Prostate gland (tissue), 2 donors: ENCODE measurements at regions not wholly inside any gene's neighbourhood (a gene's known extent, or its start where the extent isn't known, plus 50 kb on each side); places are given as distances from the start of the nearest gene placed in this dataset.

Experiments
- DNase-seq: peaks from one replicate; pipeline ENCODE4 v3.0.0-alpha.2; 2019; ENCODE audit warnings: low spot score
- H3K27ac ChIP-seq, 2 donors: fragments of 200-600 bp; sonication (generic); 2 replicates each; pipeline ENCODE4 v1.5.1; 2017 to 2019
- H3K27me3 ChIP-seq: fragments of 200-600 bp; sonication (generic); replicated peaks from 2 replicates; pipeline ENCODE4 v1.5.1; 2019; ENCODE audit not compliant: insufficient read depth
- H3K36me3 ChIP-seq, 2 donors: fragments of 200-600 bp; sonication (generic); 1 replicate in 1 of 2; 2 replicates in 1 of 2; pipeline versions ENCODE4 v1.5.1 to v1.8.1; 2017 to 2019
- H3K4me1 ChIP-seq: fragments of 200-600 bp; sonication (generic); replicated peaks from 2 replicates; pipeline ENCODE4 v1.5.1; 2019
- H3K4me3 ChIP-seq, 2 donors: fragments of 200-600 bp; sonication (generic); 2 replicates each; pipeline ENCODE4 v1.5.1; 2017 to 2019
- H3K9me3 ChIP-seq: fragments of 200-600 bp; sonication (generic); 2 replicates; pipeline ENCODE4 v1.5.1; 2017
- CTCF ChIP-seq, 4 experiments: fragments of 200-600 bp in 2 of 4; fragments of 450-650 bp in 2 of 4; sonication (generic) in 2 of 4; IDR thresholded peaks; 1 replicate in 3 of 4; 2 replicates in 1 of 4; pipeline ENCODE4 v1.5.1; 2016 to 2019; ENCODE audit warnings: antibody characterized with exemption in 4 of 4, mild to moderate bottlenecking in 2 of 4, moderate library complexity in 2 of 4
- POLR2A ChIP-seq: fragments of 450-650 bp; IDR thresholded peaks from one replicate; pipeline ENCODE4 v1.6.1; 2016; ENCODE audit warnings: antibody characterized with exemption, mild to moderate bottlenecking
- POLR2AphosphoS5 ChIP-seq: sonication (generic); formaldehyde crosslinking; IDR thresholded peaks from one replicate; pipeline ENCODE4 v1.6.1; 2017; ENCODE audit warnings: antibody characterized with exemption
- WGBS: methylation state at CpG from one replicate; pipeline ENCODE4 v1.1.5; 2018; 5-methylcytosine and 5-hydroxymethylcytosine counted together
- intact Hi-C: fragments of 100-400 bp; cut with DNase I; formaldehyde crosslinking; loops from one replicate; pipeline ENCODE4 v1.14.2; 2022

- Histone ChIP-seq H3K27ac (no peak overlapping the region), H3K4me3 (no peak overlapping the region), H3K9me3 (no peaks in the 10 kb centered on the region), H3K4me1 (no peaks in the 10 kb centered on the region), H3K36me3 (no peaks in the 10 kb centered on the region), H3K27me3 (no peaks in the 10 kb centered on the region)
- DNase-seq = no peak
- WGBS = 67% methylated on average over 12 of the region's 12 CpGs
- intact Hi-C loops = no loop called here
- TF ChIP-seq POLR2A (no peak), POLR2AphosphoS5 (no peak), CTCF (IDR thresholded peaks at IDR 0.05) (no peak)
Observed at GRCh38 chr2:19120941-19121750, 237.3 kb downstream of the OSR1 start.

- Histone ChIP-seq H3K4me3 (no peak overlapping the region), H3K36me3 (no peaks in the 10 kb centered on the region), H3K27me3 (no peaks in the 10 kb centered on the region), H3K9me3 (no peaks in the 10 kb centered on the region), H3K27ac (no peak overlapping the region), H3K4me1 (no peaks in the 10 kb centered on the region)
- TF ChIP-seq CTCF (IDR thresholded peaks at IDR 0.05) (no peak), POLR2AphosphoS5 (no peak), POLR2A (no peak)
- DNase-seq = no peak
- WGBS = 90% methylated on average over 5 of the region's 5 CpGs
- intact Hi-C loops = no loop called here
Observed at GRCh38 chr2:19120181-19120580, 238.2 kb downstream of the OSR1 start.

DNA sequence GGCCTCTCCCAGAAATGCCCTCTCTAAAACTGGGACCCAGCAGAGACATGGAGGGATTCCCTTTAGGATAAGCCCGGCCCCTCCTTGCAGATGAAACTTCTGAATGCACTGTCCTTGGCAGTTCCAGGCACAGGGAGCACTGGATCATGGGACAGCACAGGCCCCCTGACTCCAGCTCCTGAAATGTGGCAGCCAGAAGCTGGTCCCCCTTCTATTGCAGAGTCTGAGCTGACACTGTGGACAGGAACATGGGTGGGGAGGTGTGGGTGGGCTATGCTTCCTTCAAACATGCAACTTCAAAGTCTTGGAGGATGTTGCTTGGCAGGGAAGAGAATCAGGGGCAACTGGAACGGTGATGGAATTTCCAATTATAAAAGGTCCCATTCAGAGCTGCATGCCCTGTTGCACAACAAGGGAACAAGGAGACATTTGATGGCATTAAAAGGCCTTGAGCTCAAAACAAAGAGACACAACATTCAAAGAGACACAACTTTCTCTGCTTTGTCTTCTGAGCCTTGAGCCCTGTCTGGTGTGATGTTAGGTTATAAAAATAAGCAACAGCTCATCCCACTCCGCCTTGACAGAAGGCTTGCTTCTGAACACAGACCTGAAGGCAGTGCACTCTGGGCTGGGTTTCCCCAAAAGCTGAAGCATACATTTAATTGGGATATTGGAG, 239.0 kb downstream of the OSR1 start:
- DNase-seq = no peak
- intact Hi-C loops = no loop called here
- TF ChIP-seq POLR2A (no peak), CTCF (IDR thresholded peaks at IDR 0.05) (no peak), POLR2AphosphoS5 (no peak)
- H3K4me1 ChIP-seq = no peaks in the 10 kb centered on the region
- 83% methylated on average over 3 of the region's 3 CpGs for WGBS
- no peaks in the 10 kb centered on the region for H3K36me3 ChIP-seq
- no peak overlapping the region for H3K27ac ChIP-seq
- no peaks in the 10 kb centered on the region for H3K9me3 ChIP-seq
- no peak overlapping the region for H3K4me3 ChIP-seq
- H3K27me3 ChIP-seq = no peaks in the 10 kb centered on the region

DNA sequence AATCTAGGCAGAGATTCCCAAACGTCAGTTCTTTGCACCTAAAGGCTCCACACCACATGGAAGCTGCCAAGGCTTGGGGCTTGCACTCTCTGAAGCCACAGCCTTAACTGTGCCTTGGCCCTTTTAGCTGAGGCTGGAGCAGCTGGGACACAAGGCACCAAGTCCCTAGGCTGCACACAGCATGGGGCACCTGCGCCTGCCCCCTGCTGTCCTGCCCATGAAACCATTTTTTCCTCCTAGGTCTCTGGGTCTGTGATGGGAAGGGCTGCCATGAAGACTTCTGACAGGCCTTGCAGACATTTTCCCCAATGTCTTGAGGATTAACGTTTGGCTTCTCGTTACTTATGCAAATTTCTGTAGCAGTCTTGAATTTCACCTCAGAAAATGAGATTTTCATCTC, 241.5 kb downstream of the OSR1 start:
- H3K27ac ChIP-seq = no peak overlapping the region
- intact Hi-C loops = no loop called here
- no peak overlapping the region for H3K4me3 ChIP-seq
- no peak for TF ChIP-seq POLR2AphosphoS5
- TF ChIP-seq CTCF (IDR thresholded peaks at IDR 0.05) = no peak
- TF ChIP-seq POLR2A = no peak
- no peaks in the 10 kb centered on the region for H3K36me3 ChIP-seq
- H3K27me3 ChIP-seq = no peaks in the 10 kb centered on the region
- 71% methylated on average over 4 of the region's 4 CpGs for WGBS
- DNase-seq = no peak
- H3K4me1 ChIP-seq = no peaks in the 10 kb centered on the region
- no peaks in the 10 kb centered on the region for H3K9me3 ChIP-seq
